ENCODE measurements at regions not wholly inside any gene's neighbourhood (a gene's known extent, or its start where the extent isn't known, plus 50 kb on each side); places are given as distances from the start of the nearest gene placed in this dataset.

DNA sequence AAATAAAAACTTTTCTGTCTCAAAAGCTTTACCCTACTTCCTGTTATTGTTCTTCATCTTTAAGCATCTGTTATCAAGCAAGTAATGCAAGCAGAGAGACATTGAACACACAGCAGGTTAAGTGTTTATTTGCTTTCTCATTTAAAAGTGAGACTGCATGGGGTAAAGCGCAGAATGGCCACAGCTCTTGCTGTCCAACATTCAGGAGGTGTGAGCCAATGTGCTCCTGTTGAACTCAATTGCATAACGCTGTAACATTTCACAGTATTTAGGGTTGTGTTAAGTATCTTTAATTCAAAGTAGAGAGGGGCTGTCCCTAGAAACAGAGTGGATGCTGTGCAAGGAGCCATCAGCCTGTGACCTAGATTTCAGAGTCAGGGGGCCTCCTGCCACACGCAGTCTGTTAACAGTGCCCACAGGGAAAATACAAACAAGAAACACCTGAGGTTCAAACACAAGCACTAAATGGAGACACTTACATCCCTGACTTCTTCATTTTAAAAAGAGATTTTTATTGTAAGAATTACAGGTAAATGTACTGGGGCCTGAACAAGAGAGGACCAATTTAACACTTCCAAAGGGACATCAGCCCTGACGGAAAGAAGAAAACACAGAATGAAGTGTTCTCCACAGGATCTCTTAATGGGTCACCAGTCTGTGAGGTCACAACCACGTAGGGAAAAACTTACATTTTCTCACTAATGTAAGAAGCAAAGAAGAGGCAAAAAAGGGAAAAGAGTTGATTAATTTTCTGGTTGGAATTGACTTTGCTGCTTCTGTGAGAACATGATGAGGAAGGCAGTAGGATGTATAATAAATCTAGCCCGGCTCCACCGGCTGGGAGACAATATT lies 815.1 kb downstream of the VGLL3 start:
- Histone ChIP-seq H3K36me3 (no peaks in the 10 kb centered on the region), H3K27me3 (no peaks in the 10 kb centered on the region), H3K9me3 (no peaks in the 10 kb centered on the region), H3K4me3 (no peak overlapping the region), H3K27ac (no peak overlapping the region), H3K4me1 (no peaks in the 10 kb centered on the region)
- TF ChIP-seq, protein P1, sequence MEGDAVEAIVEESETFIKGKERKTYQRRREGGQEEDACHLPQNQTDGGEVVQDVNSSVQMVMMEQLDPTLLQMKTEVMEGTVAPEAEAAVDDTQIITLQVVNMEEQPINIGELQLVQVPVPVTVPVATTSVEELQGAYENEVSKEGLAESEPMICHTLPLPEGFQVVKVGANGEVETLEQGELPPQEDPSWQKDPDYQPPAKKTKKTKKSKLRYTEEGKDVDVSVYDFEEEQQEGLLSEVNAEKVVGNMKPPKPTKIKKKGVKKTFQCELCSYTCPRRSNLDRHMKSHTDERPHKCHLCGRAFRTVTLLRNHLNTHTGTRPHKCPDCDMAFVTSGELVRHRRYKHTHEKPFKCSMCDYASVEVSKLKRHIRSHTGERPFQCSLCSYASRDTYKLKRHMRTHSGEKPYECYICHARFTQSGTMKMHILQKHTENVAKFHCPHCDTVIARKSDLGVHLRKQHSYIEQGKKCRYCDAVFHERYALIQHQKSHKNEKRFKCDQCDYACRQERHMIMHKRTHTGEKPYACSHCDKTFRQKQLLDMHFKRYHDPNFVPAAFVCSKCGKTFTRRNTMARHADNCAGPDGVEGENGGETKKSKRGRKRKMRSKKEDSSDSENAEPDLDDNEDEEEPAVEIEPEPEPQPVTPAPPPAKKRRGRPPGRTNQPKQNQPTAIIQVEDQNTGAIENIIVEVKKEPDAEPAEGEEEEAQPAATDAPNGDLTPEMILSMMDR (IDR thresholded peaks at IDR 0.05), result no peak
- no peak for TF ChIP-seq POLR2AphosphoS5 (IDR thresholded peaks at IDR 0.05)
- TF ChIP-seq POLR2A (IDR thresholded peaks at IDR 0.05), result no peak
- no peak for TF ChIP-seq EP300 (IDR thresholded peaks at IDR 0.05)
- no peak for ATAC-seq (ENCODE audit: low FRiP score in 2 of 2)
- WGBS, 2 donors, result 66% methylated on average over 7 of the region's 7 CpGs
- DNase-seq, result no peak

DNA sequence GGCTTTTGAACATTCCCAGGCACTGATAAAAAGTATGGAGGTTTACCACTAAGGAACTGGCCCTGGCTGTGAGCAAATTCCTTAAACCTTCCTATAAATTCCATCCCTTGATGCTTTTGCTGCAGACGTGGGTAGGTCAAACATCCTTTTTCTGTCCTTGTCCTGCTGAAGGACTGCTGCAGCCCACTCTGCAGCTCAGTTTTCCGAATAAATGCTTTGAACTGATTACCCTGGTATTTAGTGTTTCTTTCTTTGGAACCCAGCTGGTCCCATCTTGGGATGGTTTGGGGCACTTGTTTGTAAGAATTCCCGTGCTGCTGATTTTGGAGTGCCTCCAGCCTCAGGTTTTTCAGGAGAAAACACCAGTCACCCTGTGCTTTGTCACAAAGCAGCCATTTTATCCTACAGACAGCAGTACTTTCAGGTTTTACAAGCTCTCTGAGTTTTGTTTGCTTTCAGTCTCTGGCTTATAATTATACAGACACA lies 815.9 kb downstream of the VGLL3 start:
- no peaks in the 10 kb centered on the region for H3K9me3 ChIP-seq
- H3K4me3 ChIP-seq, result no peak overlapping the region
- no peak overlapping the region for H3K27ac ChIP-seq
- no peak for ATAC-seq (ENCODE audit: low FRiP score in 2 of 2)
- no peaks in the 10 kb centered on the region for H3K27me3 ChIP-seq
- H3K36me3 ChIP-seq, result no peaks in the 10 kb centered on the region
- no peak for TF ChIP-seq POLR2AphosphoS5 (IDR thresholded peaks at IDR 0.05)
- no peaks in the 10 kb centered on the region for H3K4me1 ChIP-seq
- 31 to 42% methylated on average over 3 of the region's 3 CpGs for WGBS, 2 donors
- no peak for DNase-seq

DNA sequence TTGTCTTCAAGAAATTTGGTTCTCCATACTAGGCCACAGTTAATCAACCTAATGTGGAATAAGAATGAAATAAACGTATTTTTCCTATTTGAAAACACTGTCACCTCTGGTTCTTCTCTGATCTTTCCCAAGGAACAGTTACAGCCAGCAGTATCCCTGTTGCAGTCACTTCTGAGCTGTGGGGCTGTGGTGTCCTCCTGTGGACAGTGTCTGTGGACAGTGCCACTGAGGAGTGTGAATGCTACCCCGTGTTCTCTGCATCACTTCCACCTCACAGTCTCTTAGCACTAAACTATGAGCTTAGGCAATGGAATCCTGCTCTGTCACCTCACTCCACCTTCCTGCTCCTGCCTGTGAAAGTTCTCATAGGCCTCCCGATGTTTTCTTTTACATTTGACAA lies 817.5 kb downstream of the VGLL3 start:
- WGBS, 2 donors, result 73 to 76% methylated on average over 3 of the region's 3 CpGs
- Histone ChIP-seq H3K36me3 (no peaks in the 10 kb centered on the region), H3K4me1 (no peaks in the 10 kb centered on the region), H3K27me3 (no peaks in the 10 kb centered on the region), H3K4me3 (no peak overlapping the region), H3K9me3 (no peaks in the 10 kb centered on the region), H3K27ac (no peak overlapping the region)
- DNase-seq, result no peak
- no peak for ATAC-seq (ENCODE audit: low FRiP score in 2 of 2)
- TF ChIP-seq POLR2AphosphoS5 (IDR thresholded peaks at IDR 0.05), result no peak
- no peak for TF ChIP-seq POLR2A (IDR thresholded peaks at IDR 0.05)
- TF ChIP-seq EP300 (IDR thresholded peaks at IDR 0.05), result no peak
- TF ChIP-seq, protein P1 (IDR thresholded peaks at IDR 0.05), result no peak

DNA sequence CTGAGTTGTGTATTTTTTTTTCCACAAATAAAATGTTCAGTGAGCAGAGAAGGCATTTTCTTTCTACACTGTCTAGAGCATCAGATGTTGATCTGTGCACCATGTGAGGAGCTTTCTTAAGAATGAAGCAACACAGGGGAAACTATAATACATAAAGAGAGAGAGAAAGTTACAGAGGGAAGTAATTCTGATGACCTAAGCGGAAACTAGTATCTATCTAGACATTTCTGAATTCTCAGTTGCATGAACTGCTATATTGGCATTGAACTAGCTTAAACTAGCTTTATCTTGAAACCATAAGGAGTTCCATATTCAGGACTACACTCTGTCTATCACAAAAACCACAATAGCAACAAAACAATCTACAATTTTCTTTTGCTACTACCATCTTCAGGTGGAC lies 822.4 kb downstream of the VGLL3 start:
- ATAC-seq (ENCODE audit: low FRiP score in 2 of 2), result no peak
- 78 to 92% methylated on average over 1 of the region's 1 CpG for WGBS, 2 donors
- no peaks in the 10 kb centered on the region for H3K4me1 ChIP-seq

GRCh38 chr3:86162521-86162920 lies 828.4 kb downstream of the VGLL3 start:
- H3K9me3 ChIP-seq, result no peaks in the 10 kb centered on the region
- no peaks in the 10 kb centered on the region for H3K27me3 ChIP-seq
- 87 to 92% methylated on average over 1 of the region's 1 CpG for WGBS, 2 donors
- no peak for ATAC-seq (ENCODE audit: low FRiP score in 2 of 2)
- no peaks in the 10 kb centered on the region for H3K36me3 ChIP-seq
- TF ChIP-seq EP300 (IDR thresholded peaks at IDR 0.05) (no peak), POLR2A (IDR thresholded peaks at IDR 0.05) (no peak), POLR2AphosphoS5 (IDR thresholded peaks at IDR 0.05) (no peak)
- TF ChIP-seq, protein P1 (IDR thresholded peaks at IDR 0.05), result no peak
- no peak overlapping the region for H3K27ac ChIP-seq
- no peaks in the 10 kb centered on the region for H3K4me1 ChIP-seq
- no peak for DNase-seq
- no peak overlapping the region for H3K4me3 ChIP-seq

More for the DNA sequence above, 822.4 kb downstream of the VGLL3 start:
- H3K4me3 ChIP-seq, result no peak overlapping the region
- H3K27ac ChIP-seq, result no peak overlapping the region
- no peaks in the 10 kb centered on the region for H3K36me3 ChIP-seq
- H3K27me3 ChIP-seq, result no peaks in the 10 kb centered on the region
- no peak for DNase-seq
- H3K9me3 ChIP-seq, result no peaks in the 10 kb centered on the region
- TF ChIP-seq EP300 (IDR thresholded peaks at IDR 0.05) (no peak), POLR2A (IDR thresholded peaks at IDR 0.05) (no peak), POLR2AphosphoS5 (IDR thresholded peaks at IDR 0.05) (no peak)
- TF ChIP-seq, protein P1 (IDR thresholded peaks at IDR 0.05), result no peak
